Effector memory CD4-positive, alpha-beta T cell (primary cell): ENCODE measurements at regions not wholly inside any gene's neighbourhood (a gene's known extent, or its start where the extent isn't known, plus 50 kb on each side); places are given as distances from the start of the nearest gene placed in this dataset.

ENCODE experiments used
- DNase-seq, 3 donors: peaks; one replicate each; pipeline ENCODE4 v3.0.0-alpha.2; 2020
- H3K27ac ChIP-seq: 2 replicates; pipeline ENCODE4 v1.7.0; 2013; ENCODE audit warnings: mild to moderate bottlenecking, low read length, moderate library complexity; ENCODE audit not compliant: insufficient read depth, poor library complexity, severe bottlenecking
- H3K27me3 ChIP-seq: replicated peaks from 2 replicates; pipeline ENCODE4 v1.7.0; 2013; ENCODE audit warnings: mild to moderate bottlenecking, low read length; ENCODE audit not compliant: insufficient read depth, control insufficient read depth, poor library complexity, severe bottlenecking
- H3K36me3 ChIP-seq: 2 replicates; pipeline ENCODE4 v1.7.0; 2013; ENCODE audit warnings: mild to moderate bottlenecking, low read length, moderate library complexity; ENCODE audit not compliant: control insufficient read depth, insufficient read depth
- H3K4me1 ChIP-seq: 2 replicates; pipeline ENCODE4 v1.7.0; 2013; ENCODE audit warnings: low read length, mild to moderate bottlenecking; ENCODE audit not compliant: control insufficient read depth, insufficient read depth, poor library complexity, severe bottlenecking
- H3K4me3 ChIP-seq: 2 replicates; pipeline ENCODE4 v1.7.0; 2013; ENCODE audit warnings: low read length, low read depth, mild to moderate bottlenecking; ENCODE audit not compliant: insufficient read depth, poor library complexity, severe bottlenecking
- H3K9me3 ChIP-seq: 2 replicates; pipeline ENCODE4 v1.7.0; 2013; ENCODE audit warnings: mild to moderate bottlenecking, low read length, moderate library complexity; ENCODE audit not compliant: control insufficient read depth

GRCh38 chr11:127609025-127609773 is 608.6 kb upstream of the KIRREL3 start:
- no peaks in the 10 kb centered on the region for H3K36me3 ChIP-seq
- no peak overlapping the region for H3K4me3 ChIP-seq
- no peaks in the 10 kb centered on the region for H3K4me1 ChIP-seq
- DNase-seq = no peak
- H3K9me3 ChIP-seq = no peaks in the 10 kb centered on the region
- H3K27me3 ChIP-seq = no peaks in the 10 kb centered on the region
- H3K27ac ChIP-seq = no peak overlapping the region

GRCh38 chr11:127607487-127608085 is 607.0 kb upstream of the KIRREL3 start:
- Histone ChIP-seq H3K9me3 (no peaks in the 10 kb centered on the region), H3K4me3 (no peak overlapping the region), H3K4me1 (no peaks in the 10 kb centered on the region), H3K27me3 (no peaks in the 10 kb centered on the region), H3K36me3 (no peaks in the 10 kb centered on the region), H3K27ac (no peak overlapping the region)
- DNase-seq = no peak

- DNase-seq = no peak
- no peak overlapping the region for H3K27ac ChIP-seq
These were observed 601.0 kb upstream of the KIRREL3 start for GRCh38 chr11:127601578-127601977.

GRCh38 chr11:127600674-127601073 is 600.1 kb upstream of the KIRREL3 start:
- Histone ChIP-seq H3K27ac (no peak overlapping the region), H3K9me3 (no peaks in the 10 kb centered on the region), H3K4me1 (no peaks in the 10 kb centered on the region), H3K36me3 (no peaks in the 10 kb centered on the region), H3K4me3 (no peak overlapping the region), H3K27me3 (no peaks in the 10 kb centered on the region)
- DNase-seq = no peak

More at GRCh38 chr11:127601578-127601977, 601.0 kb upstream of the KIRREL3 start:
- Histone ChIP-seq H3K4me3 (no peak overlapping the region), H3K27me3 (no peaks in the 10 kb centered on the region), H3K4me1 (no peaks in the 10 kb centered on the region), H3K9me3 (no peaks in the 10 kb centered on the region), H3K36me3 (no peaks in the 10 kb centered on the region)

GRCh38 chr11:127598476-127598875 is 597.9 kb upstream of the KIRREL3 start:
- H3K27ac ChIP-seq = no peak overlapping the region

GRCh38 chr11:127596433-127596832 is 595.9 kb upstream of the KIRREL3 start:
- Histone ChIP-seq H3K36me3 (no peaks in the 10 kb centered on the region), H3K27ac (no peak overlapping the region), H3K4me1 (no peaks in the 10 kb centered on the region), H3K27me3 (no peaks in the 10 kb centered on the region), H3K4me3 (no peak overlapping the region), H3K9me3 (no peaks in the 10 kb centered on the region)
- DNase-seq = no peak

More at GRCh38 chr11:127598476-127598875, 597.9 kb upstream of the KIRREL3 start:
- Histone ChIP-seq H3K36me3 (no peaks in the 10 kb centered on the region), H3K4me1 (no peaks in the 10 kb centered on the region), H3K4me3 (no peak overlapping the region), H3K9me3 (no peaks in the 10 kb centered on the region), H3K27me3 (no peaks in the 10 kb centered on the region)
- DNase-seq = no peak

GRCh38 chr11:127592371-127592770 is 591.8 kb upstream of the KIRREL3 start:
- no peak overlapping the region for H3K27ac ChIP-seq
- no peaks in the 10 kb centered on the region for H3K36me3 ChIP-seq
- no peaks in the 10 kb centered on the region for H3K27me3 ChIP-seq
- DNase-seq = no peak
- no peaks in the 10 kb centered on the region for H3K4me1 ChIP-seq
- no peak overlapping the region for H3K4me3 ChIP-seq
- H3K9me3 ChIP-seq = no peaks in the 10 kb centered on the region

GRCh38 chr11:127590314-127590713 is 589.7 kb upstream of the KIRREL3 start:
- no peak overlapping the region for H3K27ac ChIP-seq
- no peaks in the 10 kb centered on the region for H3K36me3 ChIP-seq
- no peak for DNase-seq
- no peaks in the 10 kb centered on the region for H3K27me3 ChIP-seq
- no peaks in the 10 kb centered on the region for H3K4me1 ChIP-seq
- H3K4me3 ChIP-seq = no peak overlapping the region
- no peaks in the 10 kb centered on the region for H3K9me3 ChIP-seq

GRCh38 chr11:127588431-127588830 is 587.9 kb upstream of the KIRREL3 start:
- no peak overlapping the region for H3K4me3 ChIP-seq
- no peak overlapping the region for H3K27ac ChIP-seq
- DNase-seq = no peak
- no peaks in the 10 kb centered on the region for H3K36me3 ChIP-seq
- no peaks in the 10 kb centered on the region for H3K4me1 ChIP-seq
- no peaks in the 10 kb centered on the region for H3K27me3 ChIP-seq
- H3K9me3 ChIP-seq = no peaks in the 10 kb centered on the region

- DNase-seq = no peak
- Histone ChIP-seq H3K36me3 (no peaks in the 10 kb centered on the region), H3K27me3 (no peaks in the 10 kb centered on the region), H3K4me1 (no peaks in the 10 kb centered on the region), H3K9me3 (no peaks in the 10 kb centered on the region), H3K4me3 (no peak overlapping the region), H3K27ac (no peak overlapping the region)
These were observed 586.9 kb upstream of the KIRREL3 start for GRCh38 chr11:127587511-127587910.
